AG09319 (cell line): ENCODE measurements at regions not wholly inside any gene's neighbourhood (a gene's known extent, or its start where the extent isn't known, plus 50 kb on each side); places are given as distances from the start of the nearest gene placed in this dataset.

Experiments
- DNase-seq: peaks from one replicate; pipeline ENCODE4 v3.0.0-alpha.2; 2010; ENCODE audit warnings: low read depth; ENCODE audit errors: extremely low read depth
- TF ChIP-seq, protein P1 (sequence below): IDR thresholded peaks from 2 replicates; pipeline ENCODE4 v1.5.1; 2011; ENCODE audit warnings: low read depth, mild to moderate bottlenecking, inconsistent platforms, low read length, moderate library complexity

DNA sequence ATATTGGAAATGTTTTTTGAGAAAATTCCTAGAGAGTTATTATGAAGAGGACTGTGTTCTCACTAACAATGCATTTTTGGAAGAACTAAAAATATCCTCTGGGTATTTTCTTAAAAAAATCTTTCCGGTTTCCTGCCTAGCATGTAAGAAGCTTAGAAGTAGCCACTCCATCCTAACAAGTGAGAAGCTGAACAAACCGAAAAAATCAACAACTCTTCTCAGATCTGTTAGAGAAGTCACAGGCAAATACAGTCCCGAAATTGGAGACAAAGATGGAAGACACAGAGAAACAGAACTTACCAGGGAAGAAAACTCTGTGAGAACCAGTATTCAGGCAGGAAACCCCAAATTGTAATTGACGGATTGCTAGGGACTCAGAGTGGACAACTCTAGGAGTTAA lies 173.0 kb downstream of the KLF12 start:
- TF ChIP-seq, protein P1, sequence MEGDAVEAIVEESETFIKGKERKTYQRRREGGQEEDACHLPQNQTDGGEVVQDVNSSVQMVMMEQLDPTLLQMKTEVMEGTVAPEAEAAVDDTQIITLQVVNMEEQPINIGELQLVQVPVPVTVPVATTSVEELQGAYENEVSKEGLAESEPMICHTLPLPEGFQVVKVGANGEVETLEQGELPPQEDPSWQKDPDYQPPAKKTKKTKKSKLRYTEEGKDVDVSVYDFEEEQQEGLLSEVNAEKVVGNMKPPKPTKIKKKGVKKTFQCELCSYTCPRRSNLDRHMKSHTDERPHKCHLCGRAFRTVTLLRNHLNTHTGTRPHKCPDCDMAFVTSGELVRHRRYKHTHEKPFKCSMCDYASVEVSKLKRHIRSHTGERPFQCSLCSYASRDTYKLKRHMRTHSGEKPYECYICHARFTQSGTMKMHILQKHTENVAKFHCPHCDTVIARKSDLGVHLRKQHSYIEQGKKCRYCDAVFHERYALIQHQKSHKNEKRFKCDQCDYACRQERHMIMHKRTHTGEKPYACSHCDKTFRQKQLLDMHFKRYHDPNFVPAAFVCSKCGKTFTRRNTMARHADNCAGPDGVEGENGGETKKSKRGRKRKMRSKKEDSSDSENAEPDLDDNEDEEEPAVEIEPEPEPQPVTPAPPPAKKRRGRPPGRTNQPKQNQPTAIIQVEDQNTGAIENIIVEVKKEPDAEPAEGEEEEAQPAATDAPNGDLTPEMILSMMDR = no peak
- DNase-seq = no peak

DNA sequence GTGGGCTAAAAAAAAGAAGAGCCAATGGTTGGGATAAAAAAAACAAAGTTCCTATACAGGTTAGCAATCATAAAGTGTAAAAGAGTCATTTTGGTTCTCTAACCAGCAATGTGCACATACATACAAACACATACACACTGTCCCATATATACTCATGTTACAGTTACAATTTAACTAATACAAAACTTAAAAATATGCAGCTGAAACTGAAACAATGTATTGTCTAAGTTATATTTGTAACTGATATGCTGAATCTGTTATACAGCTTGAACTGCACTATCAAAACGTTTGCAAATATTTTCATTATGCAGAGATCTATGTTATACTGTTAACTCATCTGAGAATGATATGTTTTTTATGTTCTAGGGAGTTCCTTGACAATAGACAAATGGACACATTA lies 173.7 kb downstream of the KLF12 start:
- TF ChIP-seq, protein P1 = no peak
- no peak for DNase-seq

- TF ChIP-seq, protein P1 = no peak
- DNase-seq = no peak
Observed at GRCh38 chr13:73958657-73959397, 175.4 kb downstream of the KLF12 start.

GRCh38 chr13:73957889-73958288 lies 176.3 kb downstream of the KLF12 start:
- DNase-seq = no peak
- TF ChIP-seq, protein P1 = no peak

DNA sequence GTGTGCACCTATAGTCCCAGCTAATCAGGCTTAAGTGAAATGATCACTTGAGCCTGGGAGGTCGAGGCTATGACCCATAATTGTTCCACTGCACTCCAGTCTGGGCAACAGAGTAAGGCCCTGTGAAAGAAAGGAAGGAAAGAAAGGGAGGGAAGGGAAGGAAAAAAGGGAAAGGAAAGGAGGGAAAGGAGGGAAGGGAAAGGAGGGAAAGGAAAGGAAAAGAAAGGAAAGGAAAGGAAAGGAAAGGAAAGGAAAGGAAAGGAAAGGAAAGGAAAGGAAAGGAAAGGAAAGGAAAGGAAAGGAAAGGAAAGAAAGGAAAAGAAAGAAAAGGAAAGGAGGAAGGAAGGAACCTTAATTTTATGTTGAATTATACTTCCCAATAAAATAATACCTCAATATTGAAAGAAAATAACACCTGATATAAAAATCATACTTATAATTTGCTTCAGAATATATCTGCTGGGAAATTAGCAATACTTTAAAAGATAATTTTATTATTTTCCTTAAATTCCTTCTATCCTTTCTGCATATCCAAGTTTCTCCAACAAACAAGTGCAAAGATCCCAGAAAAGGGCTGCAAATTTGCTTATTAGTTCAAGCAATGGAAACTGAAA lies 177.3 kb downstream of the KLF12 start:
- no peak for DNase-seq
- TF ChIP-seq, protein P1 = no peak

GRCh38 chr13:73955977-73956500 lies 178.2 kb downstream of the KLF12 start:
- TF ChIP-seq, protein P1 = no peak
- DNase-seq = no peak

DNA sequence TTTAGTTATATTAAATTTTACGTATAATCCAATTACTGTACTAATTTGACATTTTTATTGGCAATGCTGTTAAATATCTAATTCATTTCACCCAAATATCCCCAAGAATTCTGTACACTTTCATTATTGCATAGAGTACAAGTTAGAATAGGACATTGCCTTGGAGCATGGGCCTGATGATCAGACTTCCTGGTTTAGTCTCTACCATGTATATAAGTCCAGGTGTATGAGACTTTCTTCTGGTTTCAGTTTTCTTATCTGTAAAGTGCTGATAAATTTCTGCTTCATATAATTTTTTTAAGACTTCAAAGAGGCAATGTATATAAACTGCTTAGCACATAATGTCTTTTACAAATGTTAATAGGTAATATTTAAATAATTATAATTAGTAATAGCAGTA lies 179.4 kb downstream of the KLF12 start:
- DNase-seq = no peak
- TF ChIP-seq, protein P1 = no peak
